ENCODE measurements at regions not wholly inside any gene's neighbourhood (a gene's known extent, or its start where the extent isn't known, plus 50 kb on each side); places are given as distances from the start of the nearest gene placed in this dataset.

- TF ChIP-seq POLR2A (IDR thresholded peaks at IDR 0.05) (no peak), CTCF (IDR thresholded peaks at IDR 0.05) (no peak), POLR2AphosphoS5 (IDR thresholded peaks at IDR 0.05) (no peak), EP300 (IDR thresholded peaks at IDR 0.05) (no peak)
Observed at GRCh38 chr2:205898744-205899143, 187.2 kb downstream of the INO80D start.

Measured in sigmoid colon (tissue), 4 donors.